Activated CD4-positive, CD25-positive, alpha-beta regulatory T cell (primary cell): ENCODE measurements at regions not wholly inside any gene's neighbourhood (a gene's known extent, or its start where the extent isn't known, plus 50 kb on each side); places are given as distances from the start of the nearest gene placed in this dataset.

Source experiments
- DNase-seq, 4 experiments: peaks; one replicate each; lab custom pipeline; 2025; lab: John Stamatoyannopoulos, UW

GRCh38 chr4:163622379-163623035 lies 128.0 kb downstream of the TMA16 start:
- no peak for DNase-seq

GRCh38 chr4:163623787-163624186 lies 129.3 kb downstream of the TMA16 start:
- DNase-seq: no peak

- DNase-seq: no peak
Measured at GRCh38 chr4:163624727-163625126, 130.2 kb downstream of the TMA16 start.

GRCh38 chr4:163631288-163631687 lies 136.8 kb downstream of the TMA16 start:
- no peak for DNase-seq

- DNase-seq: no peak
Measured at GRCh38 chr4:163638909-163639308, 144.4 kb downstream of the TMA16 start.

- DNase-seq: no peak
Measured at GRCh38 chr4:163649557-163650091, 155.1 kb downstream of the TMA16 start.

GRCh38 chr4:163651761-163652160 lies 157.3 kb downstream of the TMA16 start:
- no peak for DNase-seq

- no peak for DNase-seq
Measured at GRCh38 chr4:163654621-163655020, 160.1 kb downstream of the TMA16 start.

GRCh38 chr4:163660636-163661035 lies 166.1 kb downstream of the TMA16 start:
- no peak for DNase-seq

GRCh38 chr4:163662768-163663167 lies 168.3 kb downstream of the TMA16 start:
- DNase-seq: no peak

- no peak for DNase-seq
Measured at GRCh38 chr4:163663454-163664225, 169.2 kb downstream of the TMA16 start.

GRCh38 chr4:163665101-163665500 lies 170.6 kb downstream of the TMA16 start:
- DNase-seq: no peak

GRCh38 chr4:163665521-163666331 lies 171.2 kb downstream of the TMA16 start:
- DNase-seq: no peak

- DNase-seq: no peak
Measured at GRCh38 chr4:163666332-163666873, 171.9 kb downstream of the TMA16 start.

GRCh38 chr4:163672751-163673150 lies 178.3 kb downstream of the TMA16 start:
- no peak for DNase-seq

GRCh38 chr4:163673848-163674697 lies 179.6 kb downstream of the TMA16 start:
- DNase-seq: no peak

GRCh38 chr4:163679189-163679588 lies 184.7 kb downstream of the TMA16 start:
- DNase-seq: no peak

- DNase-seq: no peak
Measured at GRCh38 chr4:163680386-163681098, 186.1 kb downstream of the TMA16 start.

- DNase-seq: peak in 2 of 4 experiments; percentile 0 to 1
Measured at GRCh38 chr4:163681208-163681821, 186.8 kb downstream of the TMA16 start.

GRCh38 chr4:163688856-163689255 lies 194.4 kb downstream of the TMA16 start:
- no peak for DNase-seq
